ENCODE measurements at regions not wholly inside any gene's neighbourhood (a gene's known extent, or its start where the extent isn't known, plus 50 kb on each side); places are given as distances from the start of the nearest gene placed in this dataset.

DNA sequence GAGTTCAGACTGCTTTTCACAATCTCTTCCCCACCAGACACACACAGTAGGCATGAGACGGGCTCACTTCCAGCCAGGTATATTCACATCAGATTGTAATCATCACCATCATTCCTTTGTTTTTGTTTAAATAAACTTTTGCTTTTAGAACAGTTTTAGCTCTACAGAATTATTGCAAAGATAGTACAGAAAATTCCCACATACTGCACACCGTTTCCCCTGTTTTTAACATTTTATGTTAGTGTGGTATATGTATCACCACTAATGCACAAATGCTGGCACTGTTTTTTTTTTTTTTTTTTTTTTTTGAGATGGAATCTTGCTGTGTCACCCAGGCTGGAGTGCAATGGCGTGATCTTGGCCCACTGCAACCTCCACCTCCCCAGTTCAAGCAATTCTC is 83.3 kb upstream of the ANO1 start:
- DNase-seq (ENCODE audit: low spot score), result no peak

DNA sequence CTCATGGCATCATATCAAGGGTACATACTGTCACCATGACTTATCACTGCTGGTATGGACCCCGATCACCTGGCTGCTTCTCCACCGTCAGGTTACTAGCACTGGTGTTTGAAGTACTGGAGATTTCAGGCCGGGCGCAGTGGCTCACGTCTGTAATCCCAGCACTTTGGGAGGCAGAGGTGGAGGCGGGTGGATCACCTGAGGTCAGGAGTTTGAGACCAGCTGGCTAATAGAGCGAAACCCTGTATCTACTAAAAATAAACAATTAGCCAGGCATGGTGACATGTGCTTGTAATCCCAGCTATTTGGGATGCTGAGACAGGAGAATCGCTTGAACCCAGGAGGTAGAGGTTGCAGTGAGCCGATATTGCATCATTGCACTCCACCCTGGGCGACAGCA is 82.4 kb upstream of the ANO1 start:
- no peak for DNase-seq (ENCODE audit: low spot score)

DNA sequence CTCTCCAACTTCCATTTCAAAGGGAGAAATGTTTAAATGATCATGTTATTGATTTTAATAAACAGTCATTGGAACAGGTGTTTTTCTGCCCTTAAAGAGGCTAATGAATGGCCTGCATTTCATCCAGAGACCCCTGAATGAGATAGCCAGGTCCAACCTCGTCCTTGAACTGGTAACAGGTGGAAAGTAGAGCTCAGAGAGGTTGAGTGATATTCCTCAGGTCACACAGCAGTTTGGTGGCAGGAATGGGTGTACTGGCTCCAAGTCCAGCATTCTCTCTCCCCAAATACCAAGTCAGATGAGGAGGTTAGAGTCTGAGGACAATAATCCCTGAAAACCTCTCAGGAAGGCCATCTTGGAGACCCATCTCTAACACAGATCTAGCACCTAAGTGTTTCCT is 81.7 kb upstream of the ANO1 start:
- no peak for DNase-seq (ENCODE audit: low spot score)

DNA sequence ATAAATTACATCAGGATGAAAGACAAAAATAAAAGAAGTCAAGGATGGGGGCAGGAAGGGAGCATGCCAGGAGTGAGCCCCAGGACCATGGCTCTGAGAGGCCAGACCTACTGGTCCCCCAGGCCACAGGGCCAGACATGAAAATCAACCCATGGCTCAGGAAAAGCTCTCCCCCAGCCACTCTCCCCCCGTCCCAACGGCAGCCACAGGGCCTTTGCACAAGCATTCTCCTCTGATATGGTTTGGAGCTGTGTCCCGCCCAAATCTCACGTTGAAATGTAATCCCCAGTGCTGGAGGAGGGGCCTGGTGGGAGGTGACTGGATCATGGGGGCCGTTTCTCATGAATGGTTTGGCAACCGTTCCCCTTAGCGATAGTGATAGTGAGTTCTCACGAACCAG is 80.8 kb upstream of the ANO1 start:
- DNase-seq (ENCODE audit: low spot score), result no peak

DNA sequence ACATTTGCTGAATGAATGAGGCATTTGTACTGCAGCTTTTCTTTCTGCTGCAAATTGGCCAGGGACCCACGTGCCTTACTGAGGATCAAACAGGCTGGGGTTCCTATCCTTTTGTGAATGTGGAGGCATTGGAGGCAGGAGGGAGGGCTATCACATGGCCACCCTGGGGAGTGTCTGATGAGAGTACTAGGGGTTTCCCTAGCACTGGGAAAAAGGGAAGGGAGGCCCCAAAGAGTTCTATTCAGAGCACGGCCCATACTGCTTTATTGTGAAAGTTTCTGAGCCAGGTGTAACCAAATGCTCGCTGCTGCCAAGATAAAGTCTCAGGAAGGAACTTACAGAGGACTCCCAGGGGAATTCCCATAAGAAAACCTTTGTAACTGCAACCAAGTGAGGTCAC is 78.4 kb upstream of the ANO1 start:
- no peak for DNase-seq (ENCODE audit: low spot score)

DNA sequence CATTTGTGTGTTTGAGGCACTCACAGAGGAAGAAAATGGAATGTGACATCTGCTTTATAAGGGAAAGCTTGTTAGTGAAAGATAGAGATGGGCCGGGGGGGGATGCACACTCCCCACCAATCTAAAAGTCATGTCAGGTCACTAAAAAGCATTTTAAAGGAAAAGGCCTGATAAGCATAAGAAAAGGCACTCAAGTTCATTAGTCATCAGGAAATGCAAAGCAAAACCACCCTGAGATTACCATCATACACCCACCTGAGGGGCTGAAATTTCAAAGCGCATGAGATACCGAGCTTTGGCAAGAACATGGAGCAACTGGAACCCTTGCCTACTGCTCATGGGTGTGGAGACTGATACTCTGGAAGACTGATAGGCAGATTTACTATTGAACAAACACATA is 77.9 kb upstream of the ANO1 start:
- DNase-seq (ENCODE audit: low spot score), result no peak

DNA sequence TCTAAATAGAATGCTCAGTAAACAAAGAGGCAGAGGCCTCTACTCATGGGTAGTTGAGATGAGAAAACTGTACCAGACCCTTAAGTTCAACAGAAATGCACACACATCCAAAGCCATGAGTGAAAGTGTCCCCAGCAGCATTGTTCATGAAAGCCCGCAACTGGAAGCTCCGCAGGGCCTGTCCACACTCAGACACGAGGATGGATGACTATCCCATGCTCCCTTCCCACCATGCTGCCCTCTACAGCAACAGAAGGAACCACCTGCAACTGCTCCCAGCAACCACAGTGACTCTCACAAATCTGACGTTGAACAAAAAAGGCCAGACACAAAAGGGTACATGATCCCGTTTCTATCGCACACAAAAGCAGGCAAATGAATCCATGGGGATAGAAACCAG is 76.9 kb upstream of the ANO1 start:
- no peak for DNase-seq (ENCODE audit: low spot score)

DNA sequence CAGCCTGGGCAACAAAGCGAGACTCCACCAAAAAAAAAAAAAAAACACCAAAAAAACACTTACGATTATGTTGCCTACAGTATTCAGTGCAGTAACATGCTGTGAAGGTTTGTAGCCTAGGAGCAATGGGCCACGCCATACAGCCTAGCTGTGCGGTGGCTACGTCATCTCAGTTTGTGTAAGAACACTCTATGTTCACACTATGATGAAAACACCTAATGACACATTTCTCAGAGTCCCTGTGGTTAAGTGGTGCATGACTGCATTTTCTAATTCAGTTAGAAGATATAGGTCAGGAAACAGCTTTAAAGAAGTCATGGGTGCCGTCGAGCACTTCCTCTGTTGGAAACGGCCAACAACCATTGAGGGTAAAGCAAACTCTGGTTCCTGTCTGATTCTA is 75.7 kb upstream of the ANO1 start:
- DNase-seq (ENCODE audit: low spot score), result no peak

DNA sequence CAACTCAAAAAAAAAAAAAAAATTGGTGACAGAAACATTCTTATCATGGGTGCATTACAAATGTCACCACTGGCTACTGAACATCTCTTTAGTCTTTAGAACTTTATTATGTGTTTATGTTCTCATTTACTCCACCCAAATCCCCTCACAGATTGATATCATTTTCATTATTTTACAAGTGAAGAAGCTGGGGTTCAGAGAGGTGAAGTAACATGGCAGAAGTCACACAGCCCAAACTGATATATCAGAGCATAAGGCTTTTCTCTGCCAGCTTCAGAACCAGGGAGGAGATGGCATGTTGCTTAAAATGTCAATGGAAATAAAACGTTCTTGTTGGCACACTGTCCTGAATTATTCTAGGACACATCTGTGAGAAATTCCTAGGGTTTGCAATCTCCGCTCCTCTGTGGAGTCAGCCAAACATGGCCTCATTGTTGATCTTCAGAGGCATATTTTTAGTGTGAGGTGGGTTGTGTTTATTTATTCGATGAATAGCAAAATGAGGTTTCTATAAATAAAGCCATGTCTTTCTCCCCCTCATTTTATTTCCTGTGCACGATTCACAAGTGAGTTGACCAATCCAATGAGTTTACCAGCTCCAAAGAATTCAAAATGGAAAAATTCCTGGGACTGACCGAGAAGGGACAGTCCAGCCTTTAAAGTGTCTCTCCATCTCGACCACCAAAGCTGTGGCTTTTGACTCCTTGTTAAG is 72.9 kb upstream of the ANO1 start:
- peak; percentile 43 for DNase-seq (ENCODE audit: low spot score)

DNA sequence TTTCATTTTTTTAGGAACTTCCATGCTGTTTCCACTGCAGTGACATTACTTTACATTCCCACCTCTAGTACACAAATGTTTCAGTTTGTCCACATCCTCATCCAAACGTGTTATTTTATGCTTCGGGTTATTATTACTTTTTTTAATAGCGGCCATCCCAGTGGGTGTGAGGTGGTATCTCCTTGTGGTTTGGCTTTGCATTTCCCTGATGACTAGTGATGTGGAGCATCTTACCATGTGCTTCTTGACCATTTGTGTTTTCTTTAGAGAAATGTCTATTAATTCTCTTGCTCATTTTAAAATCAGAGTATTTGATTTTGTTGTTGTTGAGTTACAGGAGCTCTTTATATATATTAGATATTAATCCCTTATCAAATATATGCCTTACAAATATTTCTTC is 70.3 kb upstream of the ANO1 start:
- no peak for DNase-seq (ENCODE audit: low spot score)

DNA sequence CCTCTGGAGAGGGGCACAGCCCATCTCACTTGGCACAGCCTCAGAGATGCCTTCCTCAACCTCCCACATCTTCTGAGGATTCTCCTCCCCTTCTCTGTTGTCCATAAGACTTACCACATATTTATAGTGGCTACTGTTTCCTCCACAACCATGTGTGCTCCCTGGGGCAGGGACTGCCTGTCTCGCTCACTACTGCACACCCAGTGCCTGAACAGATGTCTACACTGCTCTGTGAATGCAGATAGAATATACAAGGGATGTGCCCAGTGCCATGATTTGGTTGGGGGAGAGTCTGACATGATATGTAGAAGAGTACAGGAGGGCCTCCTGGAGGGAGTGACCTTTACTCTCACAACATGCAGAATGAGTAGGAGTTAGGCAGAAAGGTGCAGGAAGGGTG is 67.3 kb upstream of the ANO1 start:
- DNase-seq (ENCODE audit: low spot score), result no peak

DNA sequence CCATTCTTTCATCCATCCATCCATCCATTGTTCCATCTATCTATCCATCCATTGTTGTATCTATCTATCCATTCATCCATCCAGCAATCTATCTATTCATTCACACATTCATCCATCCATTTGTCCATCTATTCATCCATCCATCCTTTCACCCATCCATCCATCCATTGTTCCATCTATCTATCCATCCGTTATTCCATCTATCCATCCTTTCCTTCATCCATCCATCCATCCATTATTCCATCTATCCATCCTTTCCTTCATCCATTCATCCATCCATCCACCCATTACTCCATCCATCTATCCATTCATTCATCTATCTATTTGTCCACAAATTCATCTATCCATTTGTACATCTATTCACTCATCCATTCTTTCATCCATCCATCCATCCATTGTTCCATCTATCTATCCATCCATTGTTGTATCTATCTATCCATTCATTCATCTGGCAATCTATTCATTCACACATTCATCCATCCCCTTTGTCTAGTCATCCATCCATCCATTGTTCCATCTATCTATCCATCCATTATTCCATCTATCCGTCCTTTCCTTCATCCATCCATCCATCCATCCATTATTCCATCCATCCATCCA is 65.9 kb upstream of the ANO1 start:
- DNase-seq (ENCODE audit: low spot score), result no peak

DNA sequence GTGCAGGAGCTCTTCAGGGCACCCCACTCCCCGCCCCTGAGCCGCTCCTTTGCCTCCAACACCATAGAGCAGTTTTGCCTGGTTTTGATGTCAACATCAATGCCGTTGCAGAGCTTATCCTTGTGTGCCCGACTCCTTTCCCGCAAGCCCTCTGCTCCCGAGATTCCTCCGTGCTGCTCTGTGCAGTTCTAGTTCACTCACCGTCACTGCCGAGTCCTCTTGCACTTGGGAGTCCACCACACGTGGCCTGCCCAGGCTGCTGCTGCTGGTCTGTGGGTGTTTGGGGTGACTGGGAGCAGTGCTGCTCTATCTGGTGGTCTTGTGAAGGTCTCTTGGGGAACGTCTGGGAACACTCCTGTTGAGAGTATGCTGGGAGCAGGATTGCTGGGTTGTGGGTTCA is 63.8 kb upstream of the ANO1 start:
- no peak for DNase-seq (ENCODE audit: low spot score)

DNA sequence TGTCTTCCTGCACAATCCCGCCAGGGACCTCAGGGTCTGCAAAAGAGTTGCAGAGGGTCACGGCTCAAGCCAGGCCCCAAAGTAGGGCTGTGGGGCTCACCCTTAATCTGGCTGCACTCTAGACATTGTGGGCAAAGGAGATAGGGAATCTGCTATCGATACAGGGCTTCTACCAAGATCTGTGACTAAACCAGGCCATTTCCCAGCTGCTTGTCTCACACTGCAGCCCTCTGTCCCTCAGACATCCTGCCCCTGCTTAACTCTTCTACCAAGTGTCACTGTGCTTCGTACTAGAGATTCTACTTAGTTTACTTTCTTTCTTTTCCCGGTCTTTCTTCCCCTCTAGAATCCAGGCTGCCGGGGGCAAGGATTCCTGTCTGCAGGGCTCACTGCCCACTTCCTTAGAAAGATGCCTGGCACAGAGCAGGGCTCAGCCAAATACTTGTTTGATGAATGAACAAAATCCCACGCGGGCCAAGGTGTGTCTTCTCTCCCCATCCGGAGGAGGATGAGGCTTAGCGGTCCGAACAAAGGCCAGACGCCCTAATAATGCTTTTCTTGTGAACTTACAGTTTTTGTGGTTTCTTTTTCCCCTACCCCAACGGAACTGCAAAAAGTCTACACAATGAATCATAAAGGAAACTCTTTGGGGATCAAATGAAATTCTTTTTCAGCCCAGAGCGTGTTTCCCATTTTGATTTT is 61.3 kb upstream of the ANO1 start:
- peak; percentile 40 for DNase-seq (ENCODE audit: low spot score)

DNA sequence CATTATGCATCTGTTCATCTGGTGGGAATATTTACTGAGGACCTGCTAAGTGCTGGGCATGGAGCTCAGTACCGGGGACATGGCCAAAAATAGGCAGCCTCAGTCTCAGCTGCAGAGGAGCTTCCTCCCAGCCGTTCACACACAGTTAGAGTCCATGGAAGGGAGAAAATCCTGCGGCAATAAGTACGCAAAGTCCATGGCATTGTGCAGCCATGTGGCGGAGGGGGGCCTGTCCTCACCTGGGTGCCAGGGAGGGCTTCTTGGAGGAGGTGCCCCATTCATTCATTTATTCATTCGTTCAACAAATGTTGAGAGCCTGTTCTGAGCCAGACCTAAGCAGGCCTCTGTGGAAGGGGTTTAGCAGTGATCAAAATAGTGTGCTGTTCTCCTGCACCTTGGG is 59.3 kb upstream of the ANO1 start:
- no peak for DNase-seq (ENCODE audit: low spot score)

DNA sequence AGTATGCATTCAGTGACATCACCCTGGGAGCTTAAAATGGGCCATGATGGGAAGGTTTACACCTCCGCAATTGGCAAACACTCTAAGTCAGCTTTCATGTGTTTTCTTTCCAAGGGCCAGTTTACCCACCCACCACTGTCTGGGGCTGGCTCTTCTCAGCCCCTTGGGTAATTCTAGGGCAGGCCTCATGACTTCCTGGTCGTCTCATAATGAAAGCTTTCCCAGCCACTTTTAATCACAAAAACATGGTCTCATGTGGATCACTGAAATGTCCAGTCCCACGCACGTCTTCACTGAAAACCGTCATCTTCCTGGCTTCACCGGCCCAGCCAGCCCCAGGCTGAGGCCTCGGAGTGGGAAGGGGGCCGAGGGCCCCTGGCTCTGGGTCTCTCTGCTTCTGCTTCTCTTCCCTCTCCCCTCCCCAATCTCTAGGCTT is 58.5 kb upstream of the ANO1 start:
- peak; percentile 54 for DNase-seq (ENCODE audit: low spot score)

DNA sequence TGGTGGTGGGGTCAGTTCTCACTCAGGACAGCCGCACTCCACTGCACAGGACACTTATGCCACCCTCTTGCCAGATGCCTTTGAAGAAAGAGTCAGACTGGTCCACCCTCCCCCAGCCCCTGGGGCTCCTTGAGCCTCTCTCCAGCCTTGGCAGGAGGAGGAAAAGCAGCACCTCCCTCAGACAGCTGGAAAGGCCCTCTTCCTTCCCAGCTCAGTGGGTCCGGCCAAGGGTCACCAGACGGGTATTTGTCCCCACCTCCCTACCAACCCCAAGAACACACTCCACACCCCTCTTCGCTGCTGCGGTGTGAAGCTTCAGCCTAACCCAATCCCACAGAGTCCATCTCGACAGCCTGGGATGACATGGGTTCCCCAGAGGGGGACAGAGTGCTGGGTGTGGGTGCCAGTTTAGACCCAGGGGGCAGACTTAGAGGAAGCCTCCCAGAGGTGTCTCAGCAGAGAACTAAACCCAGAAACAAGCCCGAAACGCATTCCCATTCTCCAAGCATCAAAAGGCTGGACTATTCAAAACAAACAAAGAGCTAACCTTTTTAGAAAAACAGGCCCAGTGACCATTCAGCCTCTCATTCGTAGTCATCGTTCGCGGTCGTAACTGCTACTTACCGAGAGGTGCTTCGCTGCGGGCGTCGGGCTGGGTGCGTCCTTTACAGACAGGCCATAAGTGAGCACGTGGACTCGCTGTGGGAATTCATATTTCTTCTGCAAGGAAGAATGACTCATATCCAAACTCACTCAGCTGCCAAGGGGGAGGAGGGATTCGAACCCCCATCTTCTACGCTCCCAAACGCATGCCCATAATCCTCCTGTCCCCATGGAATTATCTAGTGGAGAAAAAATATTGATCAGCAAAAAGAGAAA is 57.5 kb upstream of the ANO1 start:
- DNase-seq (ENCODE audit: low spot score), result peak; percentile 24

DNA sequence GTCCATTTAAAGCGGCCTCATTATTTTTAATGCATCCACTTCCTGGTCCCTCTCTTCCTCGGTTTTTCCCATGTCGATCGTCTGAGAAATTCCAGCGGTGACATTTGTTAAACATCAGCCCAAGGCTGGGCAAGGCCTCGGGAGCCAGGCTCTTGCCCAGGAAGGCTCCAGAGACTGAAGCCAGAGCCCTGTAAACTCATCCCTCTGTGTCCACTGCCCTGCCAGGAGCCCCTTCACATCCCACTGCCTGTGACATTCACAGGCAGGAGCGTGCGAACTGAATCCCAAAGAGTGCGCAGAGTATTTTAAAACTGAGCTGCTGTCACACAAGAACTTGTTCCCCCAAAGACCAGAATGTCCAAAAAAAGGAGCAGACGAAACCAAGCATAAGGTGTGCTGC is 56.5 kb upstream of the ANO1 start:
- no peak for DNase-seq (ENCODE audit: low spot score)

DNA sequence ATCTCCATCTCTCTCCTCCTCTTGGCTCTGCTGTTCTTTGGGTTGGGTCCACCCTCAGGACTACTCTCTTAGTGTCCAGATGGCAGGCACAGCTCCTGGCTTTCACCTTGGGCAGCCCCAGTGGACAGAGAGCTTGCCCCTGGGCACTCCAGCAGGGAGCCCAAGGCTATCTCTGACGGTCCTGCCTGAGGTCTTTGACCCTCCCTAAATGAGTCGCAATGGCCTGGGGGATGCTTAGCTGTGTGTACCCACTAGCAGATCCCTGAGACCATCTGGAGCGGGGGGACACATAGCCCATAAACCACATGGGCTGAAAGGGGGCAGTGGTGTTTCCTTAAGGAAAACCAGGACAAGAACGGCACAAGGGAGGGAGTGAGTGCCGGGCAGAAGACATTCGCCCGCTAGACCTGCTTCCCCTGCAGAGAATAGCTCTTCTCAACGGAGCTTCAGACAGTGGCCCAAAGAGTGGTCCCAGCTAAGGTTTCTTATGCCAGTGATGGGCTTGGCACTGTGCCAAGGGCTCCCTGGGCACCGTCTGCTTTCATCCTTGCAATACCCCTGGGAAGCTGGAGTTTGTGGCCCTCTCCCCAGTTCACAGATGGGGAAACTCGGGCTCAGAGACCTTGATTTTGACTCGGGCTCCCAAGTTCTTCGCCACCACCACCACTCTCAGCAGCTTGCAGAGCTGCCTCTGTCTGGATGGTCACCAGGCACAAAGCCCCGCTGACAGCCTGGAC is 53.9 kb upstream of the ANO1 start:
- no peak for DNase-seq (ENCODE audit: low spot score)

DNA sequence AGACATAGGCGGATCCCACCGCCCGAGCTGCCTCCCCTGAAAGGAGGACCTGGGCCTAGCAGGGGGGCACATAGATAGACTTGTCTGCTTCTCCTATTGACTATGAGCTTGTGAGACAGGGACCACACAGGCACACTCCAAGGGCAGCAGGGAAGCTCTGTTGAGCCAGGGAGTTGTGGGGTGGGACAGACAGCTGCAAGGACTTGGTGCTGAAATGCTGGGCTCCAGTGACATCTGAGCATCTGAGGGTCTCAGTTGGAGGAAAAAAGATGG is 53.4 kb upstream of the ANO1 start:
- DNase-seq (ENCODE audit: low spot score), result no peak

DNA sequence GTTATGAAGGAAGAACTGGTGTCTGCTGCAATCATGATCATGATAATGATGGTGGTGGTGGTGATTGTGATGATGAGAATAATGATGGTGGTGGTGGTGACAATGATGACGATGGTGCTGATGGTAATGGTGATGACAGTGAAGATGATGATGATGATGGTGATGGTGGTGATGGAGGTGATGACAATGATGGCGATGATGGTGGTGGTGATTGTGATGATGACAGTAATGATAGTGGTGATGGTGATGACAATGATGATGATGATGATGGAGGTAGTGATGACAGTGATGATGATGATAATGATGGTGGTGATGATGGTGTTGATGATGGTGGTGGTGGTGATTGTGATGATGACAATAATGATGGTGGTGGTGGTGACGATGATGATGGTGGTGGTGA is 52.8 kb upstream of the ANO1 start:
- DNase-seq (ENCODE audit: low spot score), result no peak

DNA sequence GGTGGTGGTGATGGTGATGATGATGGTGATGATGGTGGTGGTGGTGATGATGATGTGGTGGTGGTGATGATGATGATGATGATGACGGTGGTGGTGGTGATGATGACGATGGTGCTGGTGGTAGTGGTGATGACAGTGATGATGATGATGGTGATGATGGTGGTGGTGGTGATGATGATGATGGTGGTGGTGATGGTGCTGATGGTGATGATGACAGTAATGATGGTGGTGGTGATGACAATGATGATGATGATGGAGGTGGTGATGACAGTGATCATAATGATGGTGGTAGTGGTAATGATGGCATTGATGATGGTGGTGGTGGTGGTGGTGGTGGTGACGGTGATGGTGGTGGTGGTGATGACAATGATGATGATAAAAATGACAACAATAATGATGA is 52.1 kb upstream of the ANO1 start:
- DNase-seq (ENCODE audit: low spot score), result no peak
